Stimulated activated CD4-positive, alpha-beta T cell treated with anti-CD3 and anti-CD28 coated beads, Interleukin-1b, Interleukin-23, amount 100 ng/mL, for 1 hour (primary cell): ENCODE measurements at regions not wholly inside any gene's neighbourhood (a gene's known extent, or its start where the extent isn't known, plus 50 kb on each side); places are given as distances from the start of the nearest gene placed in this dataset.

Source experiments
- DNase-seq, 2 donors: peaks; one replicate each; pipeline ENCODE4 v3.0.0-alpha.2; 2020; ENCODE audit warnings: low read depth in 2 of 2

DNA sequence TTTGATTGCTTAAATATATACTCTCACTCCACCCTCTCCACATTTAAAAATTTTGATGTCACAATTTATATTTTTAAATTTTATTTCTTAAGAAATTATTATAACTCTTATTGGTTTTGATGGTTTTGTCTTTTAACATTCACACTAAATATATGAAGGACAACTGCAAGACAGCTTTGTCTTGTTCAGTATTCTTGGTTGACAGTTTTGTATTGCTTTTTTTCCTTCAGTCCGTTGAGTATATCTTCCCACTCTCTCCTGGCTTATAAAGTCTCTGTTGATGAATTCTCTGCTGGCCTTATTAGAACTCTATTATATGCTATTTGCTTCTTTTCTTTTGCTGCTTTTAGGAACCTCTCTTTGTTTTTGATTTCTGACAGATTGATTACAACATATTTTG, 392.2 kb downstream of the C6orf118 start:
- DNase-seq: no peak

- no peak for DNase-seq
These were observed 393.3 kb downstream of the C6orf118 start for GRCh38 chr6:164916087-164916486.

- DNase-seq: no peak
These were observed 397.4 kb downstream of the C6orf118 start for GRCh38 chr6:164911873-164912580.

DNA sequence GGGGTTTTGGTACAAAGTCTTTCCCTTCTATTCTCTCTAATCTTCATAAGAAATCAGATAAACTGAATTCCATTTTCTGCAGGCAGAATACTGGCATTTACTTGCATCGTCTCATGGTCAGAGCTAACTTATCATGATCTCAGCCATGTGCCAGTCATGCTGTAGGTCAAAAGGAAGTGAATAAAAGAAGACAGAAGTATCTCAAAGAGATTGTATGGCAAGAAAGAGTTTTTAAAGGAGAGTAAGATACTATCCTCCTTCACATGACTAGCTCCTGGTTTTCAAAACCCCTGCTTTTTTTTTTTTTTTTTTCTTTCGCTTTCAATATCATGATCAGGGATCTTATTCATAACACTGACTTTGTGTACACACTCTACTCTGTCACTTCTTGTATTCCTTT, 398.3 kb downstream of the C6orf118 start:
- DNase-seq: no peak

- DNase-seq: no peak
These were observed 402.6 kb downstream of the C6orf118 start for GRCh38 chr6:164906766-164907165.

DNA sequence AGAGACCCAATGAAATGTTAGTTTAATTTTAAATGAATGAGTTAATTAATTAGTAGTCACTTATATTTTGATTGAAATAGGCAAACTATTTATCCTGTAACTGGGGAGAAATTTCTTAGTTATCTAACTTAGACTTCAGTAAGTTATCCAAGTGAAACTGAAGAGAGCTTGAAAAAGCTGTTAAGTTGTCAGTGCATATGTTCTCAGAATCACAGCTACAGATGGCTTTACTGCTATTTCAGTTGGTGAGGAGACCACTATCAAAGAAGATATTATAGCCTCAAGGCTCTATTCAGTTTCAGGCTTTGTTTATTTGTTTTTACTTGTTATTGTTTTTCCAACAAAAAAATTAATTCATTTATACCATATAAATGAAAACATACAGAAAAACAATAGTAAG, 404.1 kb downstream of the C6orf118 start:
- no peak for DNase-seq

GRCh38 chr6:164898412-164898811, 411.0 kb downstream of the C6orf118 start:
- no peak for DNase-seq

DNA sequence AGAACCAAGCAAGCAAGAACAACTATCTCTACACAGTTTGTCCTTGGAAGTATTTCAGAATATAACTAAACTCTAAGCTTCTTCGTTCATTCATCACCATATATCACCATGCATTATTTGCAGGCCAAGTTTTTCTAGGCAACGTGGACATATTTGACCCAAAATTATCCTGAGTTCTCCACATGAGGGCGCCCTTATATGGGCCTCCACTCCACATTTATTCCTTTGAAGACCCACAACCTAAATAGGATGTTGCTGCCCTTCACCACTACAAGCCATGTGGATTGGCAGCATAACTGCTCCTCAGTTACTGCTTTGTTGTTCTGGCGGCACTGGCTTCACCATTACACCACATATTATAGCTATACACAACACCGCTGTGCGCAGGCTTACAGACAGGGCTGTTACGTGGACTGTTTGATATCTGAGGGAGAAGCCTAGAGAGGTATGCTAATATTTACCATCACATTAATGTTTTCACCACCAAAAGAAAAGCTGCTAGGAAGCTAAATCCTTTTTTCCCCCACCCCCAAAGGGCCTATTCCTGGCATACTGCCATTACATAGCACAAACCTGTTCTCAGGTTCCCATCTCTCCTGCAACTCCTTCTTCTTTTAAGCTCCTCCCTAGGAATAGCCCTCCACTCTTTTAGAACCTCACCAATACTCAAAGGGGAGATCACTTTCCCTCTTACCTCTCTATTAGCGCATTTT, 411.7 kb downstream of the C6orf118 start:
- no peak for DNase-seq

DNA sequence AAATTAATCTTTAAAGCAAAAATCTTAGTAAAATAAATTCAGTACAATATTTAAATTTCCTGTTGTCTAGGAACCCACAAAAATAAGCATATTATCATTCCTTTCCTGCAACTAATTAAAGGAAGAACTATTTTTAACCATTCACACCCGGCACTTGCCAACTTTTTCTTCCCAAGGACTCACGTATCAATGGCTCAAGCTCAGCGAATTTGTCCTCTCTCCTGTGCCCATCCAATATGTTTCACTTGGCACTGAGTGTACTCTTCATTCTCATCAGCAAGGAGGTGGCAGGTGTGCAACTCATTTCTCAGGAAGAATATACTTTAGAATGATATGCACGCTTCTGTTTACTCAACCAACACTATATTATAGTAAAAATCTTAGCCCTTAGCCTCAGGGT, 419.4 kb downstream of the C6orf118 start:
- DNase-seq: no peak

GRCh38 chr6:164887660-164888059, 421.7 kb downstream of the C6orf118 start:
- DNase-seq: no peak

DNA sequence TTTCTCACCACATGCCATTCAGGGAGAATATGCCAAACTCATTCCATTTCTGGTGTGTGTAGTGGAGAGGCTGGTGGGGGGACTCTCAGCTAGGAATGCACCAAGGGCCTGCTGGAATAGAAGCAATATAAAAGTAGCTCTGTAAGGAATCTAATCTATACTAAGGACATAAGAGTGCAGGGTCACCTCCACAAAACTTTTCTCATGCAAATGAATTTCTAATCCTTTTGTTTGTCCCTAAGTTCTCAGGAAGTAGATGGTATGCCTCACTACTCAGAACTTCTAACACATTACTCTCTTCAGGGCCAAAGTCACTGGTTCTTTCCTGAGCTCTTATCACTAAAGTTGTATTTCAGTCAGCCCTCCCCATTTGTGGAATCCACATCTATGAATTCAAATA, 427.2 kb downstream of the C6orf118 start:
- no peak for DNase-seq

GRCh38 chr6:164871783-164872182, 437.6 kb downstream of the C6orf118 start:
- no peak for DNase-seq

- no peak for DNase-seq
These were observed 439.2 kb downstream of the C6orf118 start for GRCh38 chr6:164870164-164870563.

DNA sequence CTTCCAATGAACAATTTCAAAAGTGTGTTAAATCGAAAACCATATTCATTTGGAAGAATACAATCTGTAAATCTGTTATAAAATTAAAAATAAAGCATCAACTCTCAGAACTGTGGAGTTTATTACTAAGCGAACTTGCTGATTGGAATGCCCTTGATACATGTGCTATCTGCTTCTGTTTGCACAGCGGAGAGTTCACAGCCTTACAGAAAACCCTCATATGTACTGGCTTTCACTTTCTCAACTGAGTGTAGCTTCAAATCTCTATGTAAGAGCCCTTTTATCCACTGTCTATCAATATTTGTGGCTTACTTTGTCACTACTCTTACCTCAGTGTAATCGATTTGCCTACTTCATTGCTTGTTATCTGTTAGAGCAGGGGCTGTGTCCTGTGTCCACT, 447.4 kb downstream of the C6orf118 start:
- no peak for DNase-seq

- DNase-seq: no peak
These were observed 449.6 kb downstream of the C6orf118 start for GRCh38 chr6:164859816-164860215.

GRCh38 chr6:164856138-164856537, 453.3 kb downstream of the C6orf118 start:
- no peak for DNase-seq

- no peak for DNase-seq
These were observed 454.1 kb downstream of the C6orf118 start for GRCh38 chr6:164855281-164855680.

DNA sequence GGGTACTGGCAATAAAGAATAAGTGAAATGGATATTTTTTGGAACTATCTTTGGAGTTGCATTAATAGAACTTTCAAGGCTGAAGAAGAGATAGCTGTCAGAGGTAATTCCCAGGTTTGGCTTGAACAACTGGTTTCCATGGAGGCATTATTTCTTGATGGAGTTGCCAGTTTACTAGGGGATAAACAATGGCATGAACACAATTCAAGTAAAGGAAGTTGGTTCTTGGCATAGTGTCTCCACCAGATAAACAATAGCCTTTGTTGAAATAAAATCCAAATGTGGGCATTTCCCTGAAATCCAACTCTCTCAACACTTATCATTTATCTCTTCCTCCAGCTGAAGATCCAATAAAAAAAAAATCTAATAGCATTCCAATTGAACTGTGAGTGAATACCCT, 454.9 kb downstream of the C6orf118 start:
- DNase-seq: no peak

DNA sequence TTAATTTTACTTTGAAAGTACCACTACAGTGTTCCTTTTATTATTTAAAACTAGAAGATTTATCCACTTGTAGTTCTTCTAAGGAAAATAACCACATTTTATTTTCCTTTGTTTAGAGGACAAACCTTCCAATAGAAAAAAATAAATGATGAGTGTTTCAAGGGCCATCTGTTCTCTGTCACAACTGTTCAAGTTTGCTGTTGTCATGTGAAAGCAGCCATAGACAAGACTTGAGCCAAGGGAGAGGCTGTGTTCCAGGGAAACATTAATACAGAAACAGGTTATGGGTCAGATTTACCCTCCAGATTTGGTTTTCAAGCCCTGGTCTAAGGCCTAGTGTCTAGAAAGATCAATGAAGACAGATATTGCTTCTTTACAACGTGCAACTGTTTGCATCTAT, 463.6 kb downstream of the C6orf118 start:
- DNase-seq: no peak

GRCh38 chr6:164842085-164842484, 467.3 kb downstream of the C6orf118 start:
- no peak for DNase-seq

GRCh38 chr6:164838068-164838615, 471.3 kb downstream of the C6orf118 start:
- DNase-seq: no peak

DNA sequence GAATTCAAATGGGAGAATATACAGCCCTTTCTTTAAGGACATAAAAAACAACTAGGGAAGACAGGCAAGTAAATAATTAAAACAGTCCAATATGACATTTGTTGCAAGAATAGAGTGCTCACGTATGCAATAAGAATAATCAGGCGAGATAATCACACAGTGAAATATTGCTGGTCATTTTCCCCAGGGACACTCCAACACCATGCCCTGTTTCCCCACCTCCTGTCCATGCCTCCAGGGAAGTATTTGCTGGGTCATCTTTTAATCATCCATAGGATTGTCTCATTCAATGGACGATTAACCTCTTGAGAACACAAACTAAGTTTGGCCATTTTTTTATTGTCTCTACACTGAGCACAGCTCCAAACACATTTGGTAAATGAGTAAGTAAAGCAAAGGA, 472.9 kb downstream of the C6orf118 start:
- no peak for DNase-seq

GRCh38 chr6:164832410-164832809, 477.0 kb downstream of the C6orf118 start:
- no peak for DNase-seq
